GM19467 (cell line): ENCODE measurements at regions not wholly inside any gene's neighbourhood (a gene's known extent, or its start where the extent isn't known, plus 50 kb on each side); places are given as distances from the start of the nearest gene placed in this dataset.

ENCODE experiments used
- ATAC-seq: cut with Tn5 transposase; IDR thresholded peaks from one replicate; pipeline ENCODE4 v1.9.1; 2021; ENCODE audit warnings: mild to moderate bottlenecking, moderate library complexity; ENCODE audit not compliant: unreplicated experiment

DNA sequence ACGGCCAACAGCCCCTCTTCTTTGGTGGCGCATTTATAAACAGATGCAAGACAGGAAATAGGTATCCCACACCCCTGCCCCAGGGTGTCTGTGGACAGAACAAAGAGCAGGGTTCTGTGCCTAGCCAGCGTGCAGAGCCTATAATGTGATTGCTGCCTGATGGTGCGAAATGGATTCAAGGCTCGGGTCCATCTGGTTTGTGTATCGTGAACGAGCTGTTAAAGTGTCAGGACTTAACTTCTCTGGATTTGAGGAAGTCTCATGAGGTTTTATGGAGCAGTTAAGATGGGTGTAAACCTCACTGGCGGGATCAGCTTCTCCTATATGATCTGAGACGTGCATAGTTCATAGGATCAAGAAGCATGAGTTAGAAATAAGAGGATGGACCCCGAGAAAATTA lies 388.7 kb upstream of the TBX3 start:
- ATAC-seq, result no peak

- no peak for ATAC-seq
Measured at GRCh38 chr12:115070313-115070712, 386.3 kb upstream of the TBX3 start.

DNA sequence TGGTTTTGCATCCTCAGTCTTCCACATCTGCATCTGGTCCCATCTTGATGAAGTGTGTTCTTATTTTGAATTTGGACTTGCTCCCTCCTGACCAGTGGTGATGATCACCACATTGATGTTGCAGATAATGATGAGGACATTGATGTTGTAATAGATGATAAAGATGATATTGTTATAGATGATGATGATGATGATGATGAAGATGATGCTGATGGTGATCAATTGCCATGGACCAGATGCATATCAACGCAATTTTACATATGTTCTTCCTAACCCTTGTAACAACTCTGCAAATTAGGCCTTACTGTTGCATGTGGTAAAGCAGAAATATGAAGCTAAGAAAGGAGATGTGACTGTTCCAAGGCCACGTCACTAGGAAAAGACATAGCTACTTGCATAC lies 380.3 kb upstream of the TBX3 start:
- no peak for ATAC-seq

DNA sequence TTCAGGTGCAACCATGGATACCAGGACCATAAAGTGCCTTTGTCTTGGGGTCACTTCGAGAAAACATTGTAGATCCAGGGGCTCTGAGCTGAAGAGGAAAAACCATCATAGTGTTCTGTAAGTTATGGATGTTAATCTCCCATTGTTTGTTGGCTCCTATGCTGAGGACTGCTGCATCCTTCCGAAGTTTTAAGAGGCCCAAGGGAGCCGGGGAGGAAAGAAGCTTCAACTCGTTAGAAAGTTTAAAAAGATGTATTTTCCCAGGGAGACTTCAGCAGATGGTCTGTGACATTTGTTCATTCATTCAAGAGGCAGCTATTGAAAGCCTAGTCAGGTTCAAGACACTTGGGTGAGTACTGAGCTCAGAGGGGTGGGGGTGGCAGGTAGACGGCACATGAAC lies 378.8 kb upstream of the TBX3 start:
- ATAC-seq, result no peak

- no peak for ATAC-seq
Measured at GRCh38 chr12:115060477-115061168, 376.6 kb upstream of the TBX3 start.

- no peak for ATAC-seq
Measured at GRCh38 chr12:115057445-115057844, 373.5 kb upstream of the TBX3 start.

DNA sequence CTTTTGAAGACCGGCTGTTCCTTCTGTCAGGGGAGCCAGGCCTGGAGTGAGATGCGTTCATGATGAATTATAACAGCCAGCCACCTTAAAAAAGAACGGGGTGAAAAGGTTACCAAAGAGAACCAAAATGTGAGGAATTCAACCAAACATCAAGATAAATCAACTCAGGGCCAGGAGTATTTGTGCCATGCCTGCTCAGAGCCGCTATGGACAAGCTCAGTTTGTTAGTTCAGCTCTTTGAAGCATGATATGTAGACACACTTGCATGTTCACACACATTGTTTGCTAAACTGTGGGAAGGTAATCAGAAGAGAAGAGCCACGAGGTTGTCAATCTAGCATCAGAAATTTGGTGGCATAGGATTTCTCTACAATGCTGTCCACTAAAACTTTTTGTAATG lies 367.4 kb upstream of the TBX3 start:
- ATAC-seq, result no peak

DNA sequence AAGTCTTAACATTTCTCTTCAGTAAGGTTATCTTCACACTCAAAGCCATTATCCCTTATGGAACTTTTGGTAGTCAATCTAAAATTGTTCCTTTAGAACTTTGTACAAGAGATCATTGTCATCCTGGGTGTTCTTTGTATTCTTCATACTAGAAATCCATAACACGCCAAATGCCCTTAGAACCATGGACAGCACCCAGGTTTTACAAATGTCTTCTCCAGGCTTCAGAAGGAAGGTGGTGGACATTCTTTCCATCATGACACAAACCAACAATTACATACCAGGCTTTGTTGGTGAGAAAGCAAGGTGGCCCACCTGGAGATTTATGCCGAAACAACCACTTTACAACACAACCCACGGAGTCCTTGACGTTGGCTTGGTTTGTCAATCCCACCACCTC lies 365.6 kb upstream of the TBX3 start:
- ATAC-seq, result no peak

GRCh38 chr12:115046805-115047204 lies 362.8 kb upstream of the TBX3 start:
- no peak for ATAC-seq

- ATAC-seq, result no peak
Measured at GRCh38 chr12:115044073-115044472, 360.1 kb upstream of the TBX3 start.

GRCh38 chr12:115043079-115043478 lies 359.1 kb upstream of the TBX3 start:
- ATAC-seq, result no peak

DNA sequence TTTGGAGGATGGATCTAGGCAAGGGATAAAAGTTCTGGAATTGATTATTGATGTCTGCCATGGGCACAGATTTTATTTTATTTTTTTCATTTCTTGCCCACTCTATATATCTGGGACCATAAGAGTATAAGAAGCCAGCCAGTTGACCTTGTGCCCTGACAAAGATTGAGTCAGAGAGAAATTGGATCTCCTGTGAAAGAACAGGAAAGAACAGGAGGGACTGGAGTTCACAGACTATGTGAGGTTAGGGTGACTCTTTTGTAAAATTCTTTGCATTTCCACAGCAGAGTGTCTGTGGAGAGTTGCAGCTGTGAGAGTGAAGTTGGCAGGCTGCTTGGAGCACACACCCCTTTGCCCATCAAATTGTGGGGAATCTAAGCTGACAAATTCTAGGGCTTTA lies 358.4 kb upstream of the TBX3 start:
- ATAC-seq, result no peak

- ATAC-seq, result no peak
Measured at GRCh38 chr12:115037830-115038229, 353.9 kb upstream of the TBX3 start.

DNA sequence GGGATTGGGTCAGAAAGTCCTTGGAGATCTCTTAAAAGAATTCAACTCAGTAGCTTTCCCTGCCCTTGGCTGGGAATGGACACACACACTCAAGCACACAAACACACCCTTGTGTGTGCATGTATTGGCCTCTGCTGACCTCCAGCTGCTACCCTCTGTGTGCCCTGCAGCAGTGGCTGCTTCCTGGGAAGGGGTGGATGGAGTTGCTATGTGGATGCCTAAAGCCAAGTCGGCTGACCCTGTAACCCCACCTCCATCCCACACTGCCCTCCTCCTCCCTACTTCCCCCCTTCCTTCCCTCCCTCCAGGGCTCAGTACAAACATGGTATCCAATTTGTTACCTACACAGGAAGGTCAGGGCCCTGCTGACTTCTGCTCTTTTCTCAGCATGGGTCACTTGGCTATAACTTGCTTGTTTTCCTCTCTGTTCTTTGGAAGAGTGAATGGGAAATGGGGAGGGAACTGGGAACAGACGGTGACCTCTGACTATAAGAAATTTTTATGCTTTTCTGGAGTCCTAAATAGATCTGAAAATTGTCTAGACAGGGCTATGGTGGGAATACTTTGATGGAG lies 351.6 kb upstream of the TBX3 start:
- no peak for ATAC-seq

DNA sequence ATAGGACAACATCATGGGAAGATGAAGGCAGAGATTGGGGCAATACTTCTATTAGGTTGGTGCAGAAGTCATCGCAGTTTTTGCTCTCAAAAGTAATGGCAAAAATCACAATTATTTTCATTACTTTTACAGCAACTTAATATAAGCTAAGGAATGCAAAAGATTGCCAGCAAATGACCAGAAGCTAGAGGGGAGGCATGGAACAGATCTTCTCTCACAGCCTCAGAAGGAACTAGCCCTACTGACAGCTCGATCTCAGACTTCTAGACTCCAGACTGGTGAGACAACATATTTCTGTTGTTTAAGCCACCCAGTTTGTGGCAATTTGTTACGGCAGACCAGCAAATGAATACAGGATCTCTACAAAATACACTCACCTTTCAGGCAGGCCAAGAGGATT lies 348.5 kb upstream of the TBX3 start:
- ATAC-seq, result no peak

DNA sequence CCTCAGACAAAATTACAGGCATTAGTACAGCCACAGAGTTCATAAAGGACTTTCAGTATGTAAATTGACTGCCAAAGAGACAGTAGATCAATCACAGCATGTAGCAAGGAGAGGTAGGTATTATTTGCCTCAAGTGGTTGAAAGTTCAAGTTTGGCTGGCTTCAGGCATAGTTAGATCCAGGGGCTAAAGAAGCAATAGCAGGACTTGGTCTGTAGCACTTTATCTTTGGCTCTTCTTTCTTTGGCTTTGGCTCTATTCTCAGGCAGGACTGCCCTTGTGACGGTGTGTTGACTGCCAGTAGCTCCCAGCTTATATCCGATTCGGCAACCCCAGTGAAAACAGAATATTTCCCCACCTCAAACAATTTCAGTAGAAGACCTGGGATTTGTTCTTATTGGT lies 346.0 kb upstream of the TBX3 start:
- no peak for ATAC-seq

- ATAC-seq, result no peak
Measured at GRCh38 chr12:115024531-115024930, 340.6 kb upstream of the TBX3 start.

- no peak for ATAC-seq
Measured at GRCh38 chr12:115023279-115024265, 339.6 kb upstream of the TBX3 start.

- no peak for ATAC-seq
Measured at GRCh38 chr12:115020091-115020490, 336.1 kb upstream of the TBX3 start.

DNA sequence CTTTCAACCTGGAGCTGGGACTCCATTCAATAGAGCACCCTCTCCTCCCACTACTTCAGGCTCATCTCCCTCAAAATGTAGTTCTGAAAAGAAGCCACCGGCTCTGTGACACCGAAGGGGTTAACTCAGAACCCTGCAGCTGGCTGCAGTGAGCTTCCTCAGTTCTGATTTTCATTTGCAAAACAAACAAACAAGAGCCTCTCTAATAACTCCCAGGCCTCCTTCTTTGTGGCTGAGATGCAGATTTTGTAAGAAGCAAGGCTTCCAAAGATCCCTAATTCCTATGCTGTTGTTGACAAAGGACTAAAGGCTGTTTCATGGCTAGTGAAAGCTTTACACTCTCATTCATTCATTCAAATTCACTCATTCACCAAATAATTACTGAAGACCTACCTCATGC lies 333.4 kb upstream of the TBX3 start:
- no peak for ATAC-seq

GRCh38 chr12:115013236-115013981 lies 329.4 kb upstream of the TBX3 start:
- ATAC-seq, result no peak
